ENCODE measurements at regions not wholly inside any gene's neighbourhood (a gene's known extent, or its start where the extent isn't known, plus 50 kb on each side); places are given as distances from the start of the nearest gene placed in this dataset.

GRCh38 chr20:60087563-60088105 is 129.4 kb downstream of the CDH26 start:
- Histone ChIP-seq H3K36me3 (ENCODE audit: control insufficient read depth, insufficient read depth, low read length) (no peaks in the 10 kb centered on the region), H3K4me1 (ENCODE audit: control insufficient read depth, insufficient read depth, low read length) (no peaks in the 10 kb centered on the region), H3K9me3 (ENCODE audit: control insufficient read depth, insufficient read depth, low read depth, low read length) (no peaks in the 10 kb centered on the region), H3K27me3 (ENCODE audit: control insufficient read depth, insufficient read depth, low read length) (no peaks in the 10 kb centered on the region; the same call in 1 of the 2 replicates), H3K27ac (ENCODE audit: low read length) (no peak overlapping the region), H3K4me3 (ENCODE audit: low read depth in 2 of 2, low read length in 2 of 2) (no peak overlapping the region)
- in situ Hi-C loops (cut with HindIII; ENCODE audit: low pct_unique_long_range_greater_than_20kb, low sequenced_read_pairs): no loop called here
- TF ChIP-seq CTCF (IDR thresholded peaks at IDR 0.05) (no peak), TCF7L2 (IDR thresholded peaks at IDR 0.05; ENCODE audit: low read depth, low read length) (no peak), REST (IDR thresholded peaks at IDR 0.05; ENCODE audit: insufficient read depth in 1 of 2, low read depth in 2 of 2, low read length in 1 of 2) (no peak), POLR2AphosphoS5 (IDR thresholded peaks at IDR 0.05; ENCODE audit: low read depth, low read length) (no peak), SIN3A (IDR thresholded peaks at IDR 0.05; ENCODE audit: borderline replicate concordance, insufficient read depth, low read depth, low read length) (no peak)
- ATAC-seq: no peak
- CTCF ChIA-PET: no interaction called here
- POLR2A ChIA-PET: no interaction called here
- intact Hi-C loops (cut with micrococcal nuclease; ENCODE audit: unreplicated experiment): no loop called here
- no TSS peak for BruUV-seq (replicated peaks)
- DNase-seq (ENCODE audit: low read depth, low spot score): no peak

GRCh38 chr20:60088236-60088635 is 130.0 kb downstream of the CDH26 start:
- H3K27ac ChIP-seq (ENCODE audit: low read length): no peak overlapping the region
- in situ Hi-C loops (cut with HindIII; ENCODE audit: low pct_unique_long_range_greater_than_20kb, low sequenced_read_pairs) (no loop called here), intact Hi-C loops (cut with micrococcal nuclease; ENCODE audit: unreplicated experiment) (no loop called here)
- no peak overlapping the region for H3K4me3 ChIP-seq (ENCODE audit: low read depth in 2 of 2, low read length in 2 of 2)
- no peak for ATAC-seq
- H3K4me1 ChIP-seq (ENCODE audit: control insufficient read depth, insufficient read depth, low read length): no peaks in the 10 kb centered on the region
- no TSS peak for BruUV-seq (replicated peaks)
- POLR2A ChIA-PET: no interaction called here
- TF ChIP-seq CTCF (IDR thresholded peaks at IDR 0.05): no peak
- no peak for TF ChIP-seq TCF7L2 (IDR thresholded peaks at IDR 0.05; ENCODE audit: low read depth, low read length)
- no peak for TF ChIP-seq REST (IDR thresholded peaks at IDR 0.05; ENCODE audit: insufficient read depth in 1 of 2, low read depth in 2 of 2, low read length in 1 of 2)
- DNase-seq (ENCODE audit: low read depth, low spot score): no peak
- no peaks in the 10 kb centered on the region for H3K36me3 ChIP-seq (ENCODE audit: control insufficient read depth, insufficient read depth, low read length)
- CTCF ChIA-PET: no interaction called here
- no peaks in the 10 kb centered on the region; the same call in 1 of the 2 replicates for H3K27me3 ChIP-seq (ENCODE audit: control insufficient read depth, insufficient read depth, low read length)
- no peaks in the 10 kb centered on the region for H3K9me3 ChIP-seq (ENCODE audit: control insufficient read depth, insufficient read depth, low read depth, low read length)

Data from Panc1 (cell line).